Neural cell (in vitro differentiated cells): ENCODE measurements at regions not wholly inside any gene's neighbourhood (a gene's known extent, or its start where the extent isn't known, plus 50 kb on each side); places are given as distances from the start of the nearest gene placed in this dataset.

Experiments used
- H2AFZ ChIP-seq: fragments of 200-600, 300-800 bp; sonication (generic), shearing (Covaris generic); 2 replicates; pipeline ENCODE4 v1.6.0; 2014; ENCODE audit warnings: low read depth, mild to moderate bottlenecking, antibody characterized with exemption, low read length, moderate library complexity
- H3F3A ChIP-seq: fragments of 200-600 bp; shearing (Covaris generic); 2 replicates; pipeline ENCODE4 v1.6.1; 2016; ENCODE audit warnings: mild to moderate bottlenecking, moderate library complexity, mixed read lengths, antibody characterized with exemption, low read length; ENCODE audit not compliant: insufficient read depth, poor library complexity, severe bottlenecking
- H3K27ac ChIP-seq: fragments of 200-600, 300-800 bp; sonication (generic), shearing (Covaris generic); 2 replicates; pipeline ENCODE4 v1.5.1; 2014; ENCODE audit warnings: mild to moderate bottlenecking, low read length, moderate library complexity
- H3K27me3 ChIP-seq: fragments of 300-800, 200-600 bp; sonication (generic), shearing (Covaris generic); 2 replicates; pipeline ENCODE4 v1.6.0; 2014; ENCODE audit warnings: mild to moderate bottlenecking, low read depth, low read length, moderate library complexity; ENCODE audit not compliant: insufficient read depth
- H3K36me3 ChIP-seq: fragments of 300-800, 200-600 bp; sonication (generic), shearing (Covaris generic); 2 replicates; pipeline ENCODE4 v1.5.1; 2014; ENCODE audit warnings: mild to moderate bottlenecking, antibody characterized with exemption, low read length, moderate library complexity; ENCODE audit not compliant: insufficient read depth
- H3K4me2 ChIP-seq: fragments of 300-800, 200-600 bp; sonication (generic), shearing (Covaris generic); 2 replicates; pipeline ENCODE4 v1.6.0; 2014; ENCODE audit warnings: mild to moderate bottlenecking, low read length
- H3K4me3 ChIP-seq: fragments of 300-800, 200-600 bp; sonication (generic), shearing (Covaris generic); 2 replicates; pipeline ENCODE4 v1.5.1; 2014; ENCODE audit warnings: mild to moderate bottlenecking, low read length, moderate library complexity
- H3K79me2 ChIP-seq: fragments of 200-600 bp; shearing (Covaris generic); replicated peaks from 2 replicates; pipeline ENCODE4 v1.6.0; 2014; ENCODE audit warnings: mild to moderate bottlenecking, low read length, moderate library complexity; ENCODE audit not compliant: insufficient read depth
- H3K9ac ChIP-seq: fragments of 300-800, 200-600 bp; sonication (generic), shearing (Covaris generic); 2 replicates; pipeline ENCODE4 v1.6.1; 2016; ENCODE audit warnings: mild to moderate bottlenecking, low read length, mixed read lengths
- H3K9me2 ChIP-seq: fragments of 200-600 bp; shearing (Covaris generic); 2 replicates; pipeline ENCODE4 v1.6.1; 2016; ENCODE audit warnings: mild to moderate bottlenecking, low read length, mixed read lengths; ENCODE audit not compliant: insufficient read depth
- H3K9me3 ChIP-seq: fragments of 200-600, 300-800 bp; sonication (generic), shearing (Covaris generic); 2 replicates; pipeline ENCODE4 v1.6.1; 2016; ENCODE audit warnings: mild to moderate bottlenecking, mixed run types, low read length, moderate library complexity, mixed read lengths
- H4K20me1 ChIP-seq: fragments of 200-600 bp; shearing (Covaris generic); 2 replicates; pipeline ENCODE4 v1.6.1; 2016; ENCODE audit warnings: mild to moderate bottlenecking, mixed run types; ENCODE audit not compliant: insufficient read depth
- EP300 ChIP-seq: fragments of 450-650 bp; conservative IDR thresholded peaks from 2 replicates; pipeline ENCODE4 v1.6.1; 2014; ENCODE audit warnings: antibody characterized with exemption, mild to moderate bottlenecking, moderate library complexity; ENCODE audit not compliant: poor library complexity, severe bottlenecking
- EZH2 ChIP-seq: fragments of 200-600, 300-800 bp; shearing (Covaris generic), sonication (generic); IDR thresholded peaks from 2 replicates; pipeline ENCODE4 v1.6.1; 2014; ENCODE audit warnings: antibody characterized with exemption, low read length, borderline replicate concordance, mild to moderate bottlenecking; ENCODE audit not compliant: insufficient read depth, poor library complexity, severe bottlenecking
- MXI1 ChIP-seq: fragments of 450-650 bp; conservative IDR thresholded peaks from 2 replicates; pipeline ENCODE4 v1.6.1; 2014; ENCODE audit warnings: antibody characterized with exemption, mild to moderate bottlenecking; ENCODE audit not compliant: poor library complexity, severe bottlenecking
- POLR2AphosphoS5 ChIP-seq: IDR thresholded peaks from 2 replicates; pipeline ENCODE4 v1.6.1; 2012
- RAD21 ChIP-seq: fragments of 450-650 bp; conservative IDR thresholded peaks from 2 replicates; pipeline ENCODE4 v1.6.1; 2014; ENCODE audit warnings: antibody characterized with exemption, mild to moderate bottlenecking, moderate library complexity
- SMC3 ChIP-seq: fragments of 450-650 bp; conservative IDR thresholded peaks from 2 replicates; pipeline ENCODE4 v1.6.1; 2014; ENCODE audit warnings: antibody characterized with exemption, mild to moderate bottlenecking, moderate library complexity; ENCODE audit not compliant: poor library complexity
- TAF1 ChIP-seq: IDR thresholded peaks from 2 replicates; pipeline ENCODE4 v1.6.1; 2012; ENCODE audit warnings: low read depth
- TF ChIP-seq, protein P1 (sequence below): fragments of 450-650 bp; IDR thresholded peaks from 2 replicates; pipeline ENCODE4 v1.5.1; 2014; ENCODE audit warnings: antibody characterized with exemption, mild to moderate bottlenecking, moderate library complexity; ENCODE audit not compliant: poor library complexity, severe bottlenecking
- TF ChIP-seq, protein P2 (sequence below): IDR thresholded peaks from 2 replicates; pipeline ENCODE4 v1.6.1; 2012; ENCODE audit warnings: borderline replicate concordance

DNA sequence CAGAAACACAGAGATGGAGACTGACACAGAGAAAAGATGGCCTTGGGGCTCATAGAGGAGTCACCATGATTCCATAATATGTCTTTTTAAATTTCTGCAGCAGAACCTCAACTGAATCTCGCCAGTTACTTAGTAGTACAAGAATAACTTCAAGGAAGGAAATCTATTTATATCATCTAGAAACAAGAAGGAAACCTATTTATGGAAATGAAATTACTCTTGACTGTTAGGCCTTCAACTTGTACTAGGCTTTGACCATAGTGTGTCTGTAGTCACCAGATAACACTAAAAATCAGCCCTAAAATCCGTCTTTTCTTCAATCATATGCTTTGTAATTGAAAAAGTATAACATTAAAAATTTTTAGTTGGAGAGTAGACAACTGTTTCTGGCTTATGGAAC lies 740.4 kb downstream of the TRIML1 start:
- Histone ChIP-seq H4K20me1 (no peaks in the 10 kb centered on the region), H2AFZ (no peak overlapping the region), H3K79me2 (no peaks in the 10 kb centered on the region), H3K4me2 (no peak overlapping the region), H3K9me2 (no peaks in the 10 kb centered on the region), H3K9ac (no peak overlapping the region), H3K27me3 (no peaks in the 10 kb centered on the region), H3K27ac (no peak overlapping the region), H3K36me3 (no peaks in the 10 kb centered on the region), H3F3A (no peaks in the 10 kb centered on the region), H3K4me3 (no peak overlapping the region), H3K9me3 (no peaks in the 10 kb centered on the region)
- TF ChIP-seq SMC3 (no peak), POLR2AphosphoS5 (no peak), MXI1 (no peak), EP300 (no peak), TAF1 (no peak), RAD21 (no peak), EZH2 (no peak)
- TF ChIP-seq, protein P1, sequence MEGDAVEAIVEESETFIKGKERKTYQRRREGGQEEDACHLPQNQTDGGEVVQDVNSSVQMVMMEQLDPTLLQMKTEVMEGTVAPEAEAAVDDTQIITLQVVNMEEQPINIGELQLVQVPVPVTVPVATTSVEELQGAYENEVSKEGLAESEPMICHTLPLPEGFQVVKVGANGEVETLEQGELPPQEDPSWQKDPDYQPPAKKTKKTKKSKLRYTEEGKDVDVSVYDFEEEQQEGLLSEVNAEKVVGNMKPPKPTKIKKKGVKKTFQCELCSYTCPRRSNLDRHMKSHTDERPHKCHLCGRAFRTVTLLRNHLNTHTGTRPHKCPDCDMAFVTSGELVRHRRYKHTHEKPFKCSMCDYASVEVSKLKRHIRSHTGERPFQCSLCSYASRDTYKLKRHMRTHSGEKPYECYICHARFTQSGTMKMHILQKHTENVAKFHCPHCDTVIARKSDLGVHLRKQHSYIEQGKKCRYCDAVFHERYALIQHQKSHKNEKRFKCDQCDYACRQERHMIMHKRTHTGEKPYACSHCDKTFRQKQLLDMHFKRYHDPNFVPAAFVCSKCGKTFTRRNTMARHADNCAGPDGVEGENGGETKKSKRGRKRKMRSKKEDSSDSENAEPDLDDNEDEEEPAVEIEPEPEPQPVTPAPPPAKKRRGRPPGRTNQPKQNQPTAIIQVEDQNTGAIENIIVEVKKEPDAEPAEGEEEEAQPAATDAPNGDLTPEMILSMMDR: no peak
- TF ChIP-seq, protein P2, sequence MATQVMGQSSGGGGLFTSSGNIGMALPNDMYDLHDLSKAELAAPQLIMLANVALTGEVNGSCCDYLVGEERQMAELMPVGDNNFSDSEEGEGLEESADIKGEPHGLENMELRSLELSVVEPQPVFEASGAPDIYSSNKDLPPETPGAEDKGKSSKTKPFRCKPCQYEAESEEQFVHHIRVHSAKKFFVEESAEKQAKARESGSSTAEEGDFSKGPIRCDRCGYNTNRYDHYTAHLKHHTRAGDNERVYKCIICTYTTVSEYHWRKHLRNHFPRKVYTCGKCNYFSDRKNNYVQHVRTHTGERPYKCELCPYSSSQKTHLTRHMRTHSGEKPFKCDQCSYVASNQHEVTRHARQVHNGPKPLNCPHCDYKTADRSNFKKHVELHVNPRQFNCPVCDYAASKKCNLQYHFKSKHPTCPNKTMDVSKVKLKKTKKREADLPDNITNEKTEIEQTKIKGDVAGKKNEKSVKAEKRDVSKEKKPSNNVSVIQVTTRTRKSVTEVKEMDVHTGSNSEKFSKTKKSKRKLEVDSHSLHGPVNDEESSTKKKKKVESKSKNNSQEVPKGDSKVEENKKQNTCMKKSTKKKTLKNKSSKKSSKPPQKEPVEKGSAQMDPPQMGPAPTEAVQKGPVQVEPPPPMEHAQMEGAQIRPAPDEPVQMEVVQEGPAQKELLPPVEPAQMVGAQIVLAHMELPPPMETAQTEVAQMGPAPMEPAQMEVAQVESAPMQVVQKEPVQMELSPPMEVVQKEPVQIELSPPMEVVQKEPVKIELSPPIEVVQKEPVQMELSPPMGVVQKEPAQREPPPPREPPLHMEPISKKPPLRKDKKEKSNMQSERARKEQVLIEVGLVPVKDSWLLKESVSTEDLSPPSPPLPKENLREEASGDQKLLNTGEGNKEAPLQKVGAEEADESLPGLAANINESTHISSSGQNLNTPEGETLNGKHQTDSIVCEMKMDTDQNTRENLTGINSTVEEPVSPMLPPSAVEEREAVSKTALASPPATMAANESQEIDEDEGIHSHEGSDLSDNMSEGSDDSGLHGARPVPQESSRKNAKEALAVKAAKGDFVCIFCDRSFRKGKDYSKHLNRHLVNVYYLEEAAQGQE: no peak

DNA sequence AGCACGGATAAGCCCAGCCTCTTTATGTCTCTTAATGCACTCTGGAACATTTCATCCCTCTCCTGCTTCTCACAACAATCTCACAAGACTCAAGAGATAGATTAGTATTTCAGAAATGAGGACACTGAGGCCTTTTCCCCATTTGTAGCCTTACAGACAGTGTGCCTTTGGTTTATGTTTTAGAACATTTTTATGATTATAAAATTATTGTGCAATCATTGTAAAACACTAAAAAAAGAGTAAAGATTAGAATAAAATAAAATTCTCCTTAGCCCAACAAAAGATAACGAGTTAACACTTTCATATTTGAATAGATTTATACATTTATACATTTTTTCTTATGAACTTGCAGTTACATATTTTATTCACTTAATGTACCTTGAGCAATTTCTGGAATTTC lies 748.7 kb downstream of the TRIML1 start:
- Histone ChIP-seq H3K9me2 (no peaks in the 10 kb centered on the region), H3K27me3 (no peaks in the 10 kb centered on the region), H3K36me3 (no peaks in the 10 kb centered on the region), H3K4me2 (no peak overlapping the region), H3K79me2 (no peaks in the 10 kb centered on the region), H3F3A (no peaks in the 10 kb centered on the region), H3K9me3 (no peaks in the 10 kb centered on the region), H3K9ac (no peak overlapping the region), H4K20me1 (no peaks in the 10 kb centered on the region), H3K27ac (no peak overlapping the region), H2AFZ (no peak overlapping the region), H3K4me3 (no peak overlapping the region)
- no peak for TF ChIP-seq EP300
- TF ChIP-seq, protein P2: no peak
- TF ChIP-seq, protein P1: no peak
- no peak for TF ChIP-seq MXI1
- TF ChIP-seq RAD21: no peak
- no peak for TF ChIP-seq SMC3
- no peak for TF ChIP-seq POLR2AphosphoS5
- no peak for TF ChIP-seq EZH2
- TF ChIP-seq TAF1: no peak
